ENCODE measurements at regions not wholly inside any gene's neighbourhood (a gene's known extent, or its start where the extent isn't known, plus 50 kb on each side); places are given as distances from the start of the nearest gene placed in this dataset.
A peak's percentile ranks its signal among the peaks of the same experiment; 100 is the strongest.
"Not testable (repeated sequence)": the region's sequence is repeated elsewhere in the genome, so short reads cannot be mapped to it uniquely, and the experiment has no call there.

- peak; percentile 64 for DNase-seq (ENCODE audit: low read depth)
Observed at GRCh38 chr22:25393121-25393805, 171.2 kb upstream of the GRK3 start.

GRCh38 chr22:25395468-25395867 lies 169.0 kb upstream of the GRK3 start:
- no peak for DNase-seq (ENCODE audit: low read depth)

GRCh38 chr22:25395915-25396314 lies 168.6 kb upstream of the GRK3 start:
- peak; percentile 88 for DNase-seq (ENCODE audit: low read depth)

GRCh38 chr22:25396615-25397200 lies 167.8 kb upstream of the GRK3 start:
- DNase-seq (ENCODE audit: low read depth), result no peak

- DNase-seq (ENCODE audit: low read depth), result no peak
Observed at GRCh38 chr22:25397616-25398015, 166.9 kb upstream of the GRK3 start.

GRCh38 chr22:25398591-25399062 lies 165.8 kb upstream of the GRK3 start:
- not testable (repeated sequence) for DNase-seq (ENCODE audit: low read depth)

GRCh38 chr22:25399649-25400151 lies 164.8 kb upstream of the GRK3 start:
- no peak for DNase-seq (ENCODE audit: low read depth)

GRCh38 chr22:25402160-25402500 lies 162.3 kb upstream of the GRK3 start:
- DNase-seq (ENCODE audit: low read depth), result no peak

- DNase-seq (ENCODE audit: low read depth), result peak; percentile 32
Observed at GRCh38 chr22:25402501-25403283, 161.8 kb upstream of the GRK3 start.

GRCh38 chr22:25403284-25403810 lies 161.1 kb upstream of the GRK3 start:
- no peak for DNase-seq (ENCODE audit: low read depth)

GRCh38 chr22:25403811-25404471 lies 160.5 kb upstream of the GRK3 start:
- peak; percentile 83 for DNase-seq (ENCODE audit: low read depth)

GRCh38 chr22:25404556-25404927 lies 159.9 kb upstream of the GRK3 start:
- peak; percentile 76 for DNase-seq (ENCODE audit: low read depth)

GRCh38 chr22:25404928-25405816 lies 159.3 kb upstream of the GRK3 start:
- peak; percentile 76 for DNase-seq (ENCODE audit: low read depth)

- DNase-seq (ENCODE audit: low read depth), result no peak
Observed at GRCh38 chr22:25405841-25406509, 158.5 kb upstream of the GRK3 start.

- DNase-seq (ENCODE audit: low read depth), result peak; percentile 89
Observed at GRCh38 chr22:25406510-25407210, 157.8 kb upstream of the GRK3 start.

- DNase-seq (ENCODE audit: low read depth), result no peak
Observed at GRCh38 chr22:25407226-25407858, 157.1 kb upstream of the GRK3 start.

- no peak for DNase-seq (ENCODE audit: low read depth)
Observed at GRCh38 chr22:25407859-25408229, 156.6 kb upstream of the GRK3 start.

- DNase-seq (ENCODE audit: low read depth), result peak; percentile 41
Observed at GRCh38 chr22:25409240-25409639, 155.2 kb upstream of the GRK3 start.

- no peak for DNase-seq (ENCODE audit: low read depth)
Observed at GRCh38 chr22:25410849-25411248, 153.6 kb upstream of the GRK3 start.

Data from myocyte (in vitro differentiated cells).